Omental fat pad (tissue), 3 donors: ENCODE measurements at regions not wholly inside any gene's neighbourhood (a gene's known extent, or its start where the extent isn't known, plus 50 kb on each side); places are given as distances from the start of the nearest gene placed in this dataset.

Source experiments
- ATAC-seq: fragments of 150-250 bp; one replicate; pipeline ENCODE4 v1.9.1; 2016; ENCODE audit warnings: mild to moderate bottlenecking, moderate library complexity; ENCODE audit not compliant: low FRiP score
- DNase-seq: peaks from one replicate; pipeline ENCODE4 v3.0.0-alpha.2; 2019; ENCODE audit warnings: low spot score
- CTCF ChIP-seq, 3 donors: fragments of 450-650 bp; IDR thresholded peaks; one replicate each; pipeline ENCODE4 v1.5.1; 2016 to 2017; ENCODE audit warnings: antibody characterized with exemption in 3 of 3, mild to moderate bottlenecking in 3 of 3, moderate library complexity in 2 of 3

- ATAC-seq (no peak), DNase-seq (no peak)
- no peak for TF ChIP-seq CTCF (IDR thresholded peaks at IDR 0.05)
Observed at GRCh38 chr2:234670052-234670451, 173.2 kb upstream of the ARL4C start.

GRCh38 chr2:234669621-234670020 is 172.7 kb upstream of the ARL4C start:
- DNase-seq: no peak
- no peak for ATAC-seq
- TF ChIP-seq CTCF (IDR thresholded peaks at IDR 0.05): no peak

GRCh38 chr2:234669001-234669400 is 172.1 kb upstream of the ARL4C start:
- no peak for TF ChIP-seq CTCF (IDR thresholded peaks at IDR 0.05)
- no peak for DNase-seq
- no peak for ATAC-seq

GRCh38 chr2:234666911-234667310 is 170.0 kb upstream of the ARL4C start:
- DNase-seq: no peak
- TF ChIP-seq CTCF (IDR thresholded peaks at IDR 0.05): no peak
- no peak for ATAC-seq

- no peak for DNase-seq
- TF ChIP-seq CTCF (IDR thresholded peaks at IDR 0.05): no peak
- no peak for ATAC-seq
Observed at GRCh38 chr2:234665304-234665703, 168.4 kb upstream of the ARL4C start.

- DNase-seq (no peak), ATAC-seq (no peak)
- TF ChIP-seq CTCF (IDR thresholded peaks at IDR 0.05): no peak
Observed at GRCh38 chr2:234661849-234662248, 165.0 kb upstream of the ARL4C start.

- no peak for DNase-seq
- TF ChIP-seq CTCF (IDR thresholded peaks at IDR 0.05): no peak
Observed at GRCh38 chr2:234661175-234661574, 164.3 kb upstream of the ARL4C start.

More at GRCh38 chr2:234661175-234661574, 164.3 kb upstream of the ARL4C start:
- no peak for ATAC-seq
